ENCODE measurements at regions not wholly inside any gene's neighbourhood (a gene's known extent, or its start where the extent isn't known, plus 50 kb on each side); places are given as distances from the start of the nearest gene placed in this dataset.

- no peak overlapping the region for H3K9ac ChIP-seq (ENCODE audit: low read length in 5 of 5)
- no peaks in the 10 kb centered on the region for H3K9me3 ChIP-seq (ENCODE audit: control insufficient read depth in 5 of 5, low read length in 5 of 5)
- no peaks in the 10 kb centered on the region for H3K36me3 ChIP-seq (ENCODE audit: control insufficient read depth in 5 of 5, insufficient read depth in 5 of 5, low read length in 5 of 5)
- no peak overlapping the region for H3K27ac ChIP-seq (ENCODE audit: low read depth, low read length)
- H3K27me3 ChIP-seq (ENCODE audit: control insufficient read depth in 5 of 5, insufficient read depth in 4 of 5, low read length in 5 of 5), result no peaks in the 10 kb centered on the region
- no peak overlapping the region for H3K4me3 ChIP-seq (ENCODE audit: low read depth in 1 of 5, low read length in 5 of 5)
- H3K4me1 ChIP-seq (ENCODE audit: control insufficient read depth in 5 of 5, insufficient read depth in 5 of 5, low read length in 5 of 5), result peaks cover 5 to 15% (median 13%) of the 10 kb centered on the region in 5 donors
These were observed 211.0 kb upstream of the GSE1 start for GRCh38 chr16:85401917-85402766.

- Histone ChIP-seq H3K27me3 (ENCODE audit: control insufficient read depth in 5 of 5, insufficient read depth in 4 of 5, low read length in 5 of 5) (no peaks in the 10 kb centered on the region), H3K9ac (ENCODE audit: low read length in 5 of 5) (peak overlapping the region in 1 of 5 donors; percentile 20), H3K4me1 (ENCODE audit: control insufficient read depth in 5 of 5, insufficient read depth in 5 of 5, low read length in 5 of 5) (peaks cover 5 to 15% (median 13%) of the 10 kb centered on the region in 5 donors), H3K9me3 (ENCODE audit: control insufficient read depth in 5 of 5, low read length in 5 of 5) (no peaks in the 10 kb centered on the region), H3K4me3 (ENCODE audit: low read depth in 1 of 5, low read length in 5 of 5) (no peak overlapping the region), H3K36me3 (ENCODE audit: control insufficient read depth in 5 of 5, insufficient read depth in 5 of 5, low read length in 5 of 5) (no peaks in the 10 kb centered on the region), H3K27ac (ENCODE audit: low read depth, low read length) (no peak overlapping the region)
These were observed 210.0 kb upstream of the GSE1 start for GRCh38 chr16:85402910-85403692.

GRCh38 chr16:85403693-85404092, 209.4 kb upstream of the GSE1 start:
- no peaks in the 10 kb centered on the region for H3K36me3 ChIP-seq (ENCODE audit: control insufficient read depth in 5 of 5, insufficient read depth in 5 of 5, low read length in 5 of 5)
- no peaks in the 10 kb centered on the region for H3K27me3 ChIP-seq (ENCODE audit: control insufficient read depth in 5 of 5, insufficient read depth in 4 of 5, low read length in 5 of 5)
- no peak overlapping the region for H3K4me3 ChIP-seq (ENCODE audit: low read depth in 1 of 5, low read length in 5 of 5)
- H3K9ac ChIP-seq (ENCODE audit: low read length in 5 of 5), result no peak overlapping the region
- no peak overlapping the region for H3K27ac ChIP-seq (ENCODE audit: low read depth, low read length)
- peaks cover 3 to 15% (median 13%) of the 10 kb centered on the region in 5 donors for H3K4me1 ChIP-seq (ENCODE audit: control insufficient read depth in 5 of 5, insufficient read depth in 5 of 5, low read length in 5 of 5)
- no peaks in the 10 kb centered on the region for H3K9me3 ChIP-seq (ENCODE audit: control insufficient read depth in 5 of 5, low read length in 5 of 5)

DNA sequence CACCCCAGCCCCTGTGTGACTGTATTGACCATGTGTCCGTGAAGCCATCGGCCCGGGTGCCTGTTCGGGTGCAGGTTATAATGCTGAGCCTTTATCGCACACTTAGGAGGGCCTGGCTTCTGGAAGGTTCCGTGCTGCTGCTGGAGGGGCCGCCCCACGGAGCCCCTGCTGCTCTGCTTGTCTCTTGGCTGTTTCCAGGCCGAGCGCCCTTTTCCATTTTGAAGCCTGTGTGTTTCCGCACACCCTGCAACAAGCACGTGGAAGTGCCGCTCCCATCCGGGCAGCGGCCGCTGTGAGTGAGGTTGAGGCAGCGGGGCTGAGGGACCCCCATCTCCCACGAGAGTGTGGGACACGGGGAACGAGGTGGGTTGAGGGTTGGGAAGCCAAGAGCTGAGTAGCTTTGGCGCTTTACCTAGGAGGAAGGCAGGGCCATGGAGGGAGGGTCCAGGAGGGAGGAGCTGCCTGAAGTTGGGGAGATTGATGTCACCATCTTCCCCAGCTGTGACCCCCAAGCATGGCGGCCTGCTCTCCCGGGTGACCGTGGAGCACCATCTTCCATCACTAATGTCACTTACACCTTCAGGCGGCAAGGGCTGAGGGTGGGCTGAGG, 200.1 kb upstream of the GSE1 start:
- no peak overlapping the region for H3K4me3 ChIP-seq (ENCODE audit: low read depth in 1 of 5, low read length in 5 of 5)
- H3K4me1 ChIP-seq (ENCODE audit: control insufficient read depth in 5 of 5, insufficient read depth in 5 of 5, low read length in 5 of 5), result peaks cover 0 to 14% (median 9%) of the 10 kb centered on the region in 5 donors
- H3K36me3 ChIP-seq (ENCODE audit: control insufficient read depth in 5 of 5, insufficient read depth in 5 of 5, low read length in 5 of 5), result peaks cover 0 to 3% (median 0%) of the 10 kb centered on the region in 5 donors
- H3K27ac ChIP-seq (ENCODE audit: low read depth, low read length), result no peak overlapping the region
- peaks cover 0 to 3% (median 0%) of the 10 kb centered on the region in 5 donors for H3K9me3 ChIP-seq (ENCODE audit: control insufficient read depth in 5 of 5, low read length in 5 of 5)
- H3K27me3 ChIP-seq (ENCODE audit: control insufficient read depth in 5 of 5, insufficient read depth in 4 of 5, low read length in 5 of 5), result no peaks in the 10 kb centered on the region
- H3K9ac ChIP-seq (ENCODE audit: low read length in 5 of 5), result no peak overlapping the region

GRCh38 chr16:85413691-85414663, 199.1 kb upstream of the GSE1 start:
- H3K36me3 ChIP-seq (ENCODE audit: control insufficient read depth in 5 of 5, insufficient read depth in 5 of 5, low read length in 5 of 5), result peaks cover 0 to 3% (median 0%) of the 10 kb centered on the region in 5 donors
- no peak overlapping the region for H3K27ac ChIP-seq (ENCODE audit: low read depth, low read length)
- H3K27me3 ChIP-seq (ENCODE audit: control insufficient read depth in 5 of 5, insufficient read depth in 4 of 5, low read length in 5 of 5), result no peaks in the 10 kb centered on the region
- H3K9me3 ChIP-seq (ENCODE audit: control insufficient read depth in 5 of 5, low read length in 5 of 5), result peaks cover 0 to 3% (median 0%) of the 10 kb centered on the region in 5 donors
- H3K4me1 ChIP-seq (ENCODE audit: control insufficient read depth in 5 of 5, insufficient read depth in 5 of 5, low read length in 5 of 5), result peaks cover 0 to 14% (median 9%) of the 10 kb centered on the region in 5 donors
- no peak overlapping the region for H3K4me3 ChIP-seq (ENCODE audit: low read depth in 1 of 5, low read length in 5 of 5)
- no peak overlapping the region for H3K9ac ChIP-seq (ENCODE audit: low read length in 5 of 5)

DNA sequence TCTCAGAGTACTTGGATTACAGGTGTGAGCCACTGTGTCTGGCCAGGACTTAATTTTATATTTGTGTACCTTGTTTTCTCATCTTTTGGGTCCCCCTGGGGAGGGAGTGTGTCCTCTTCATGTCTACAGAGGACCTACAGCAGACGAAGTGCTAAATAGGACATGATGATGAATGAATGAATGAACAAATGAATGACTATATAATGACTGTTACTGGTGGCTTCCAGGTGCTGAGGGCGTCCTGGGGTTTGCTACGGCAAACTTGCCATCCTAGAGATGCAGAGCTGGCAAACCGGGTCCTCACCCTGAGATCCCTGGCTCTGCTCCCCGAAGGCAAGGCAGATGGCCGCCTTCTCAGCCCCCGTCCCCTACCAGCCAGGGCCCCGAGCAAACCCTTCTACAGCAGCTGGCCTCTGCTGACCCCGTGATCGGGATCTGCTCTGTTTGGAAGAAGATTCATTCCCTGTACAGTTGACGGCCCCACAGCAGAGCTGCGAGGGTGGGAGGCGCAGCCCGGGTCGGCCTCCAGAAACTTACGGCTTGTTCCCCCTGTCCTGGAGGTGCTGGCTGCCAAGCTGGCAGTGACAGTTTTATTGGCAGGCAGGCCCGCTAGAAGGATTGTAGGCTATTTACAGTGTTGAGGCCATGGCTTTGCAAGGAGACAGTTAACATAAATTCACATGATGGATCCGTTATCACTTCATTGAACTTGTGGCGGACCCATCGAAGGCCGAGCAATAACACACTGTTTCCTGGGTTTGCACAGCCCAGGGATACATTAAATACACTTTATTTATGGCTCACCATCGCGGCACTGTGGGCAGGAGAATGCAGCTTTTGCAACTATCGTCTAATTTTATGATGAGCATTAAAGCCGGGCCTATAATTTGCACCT, 197.7 kb upstream of the GSE1 start:
- H3K36me3 ChIP-seq (ENCODE audit: control insufficient read depth in 5 of 5, insufficient read depth in 5 of 5, low read length in 5 of 5), result peaks cover 0 to 3% (median 0%) of the 10 kb centered on the region in 5 donors
- peaks cover 0 to 3% (median 0%) of the 10 kb centered on the region in 5 donors for H3K9me3 ChIP-seq (ENCODE audit: control insufficient read depth in 5 of 5, low read length in 5 of 5)
- peak overlapping the region in 1 of 5 donors; percentile 40 for H3K9ac ChIP-seq (ENCODE audit: low read length in 5 of 5)
- no peak overlapping the region for H3K4me3 ChIP-seq (ENCODE audit: low read depth in 1 of 5, low read length in 5 of 5)
- no peaks in the 10 kb centered on the region for H3K27me3 ChIP-seq (ENCODE audit: control insufficient read depth in 5 of 5, insufficient read depth in 4 of 5, low read length in 5 of 5)
- peaks cover 0 to 15% (median 11%) of the 10 kb centered on the region in 5 donors for H3K4me1 ChIP-seq (ENCODE audit: control insufficient read depth in 5 of 5, insufficient read depth in 5 of 5, low read length in 5 of 5)
- peak overlapping the region; percentile 23 for H3K27ac ChIP-seq (ENCODE audit: low read depth, low read length)

- H3K4me3 ChIP-seq (ENCODE audit: low read depth in 1 of 5, low read length in 5 of 5), result no peak overlapping the region
- H3K9ac ChIP-seq (ENCODE audit: low read length in 5 of 5), result no peak overlapping the region
- peaks cover 0 to 3% (median 0%) of the 10 kb centered on the region in 5 donors for H3K36me3 ChIP-seq (ENCODE audit: control insufficient read depth in 5 of 5, insufficient read depth in 5 of 5, low read length in 5 of 5)
- H3K9me3 ChIP-seq (ENCODE audit: control insufficient read depth in 5 of 5, low read length in 5 of 5), result peaks cover 0 to 3% (median 0%) of the 10 kb centered on the region in 5 donors
- no peaks in the 10 kb centered on the region for H3K27me3 ChIP-seq (ENCODE audit: control insufficient read depth in 5 of 5, insufficient read depth in 4 of 5, low read length in 5 of 5)
- peaks cover 0 to 22% (median 14%) of the 10 kb centered on the region in 5 donors for H3K4me1 ChIP-seq (ENCODE audit: control insufficient read depth in 5 of 5, insufficient read depth in 5 of 5, low read length in 5 of 5)
- no peak overlapping the region for H3K27ac ChIP-seq (ENCODE audit: low read depth, low read length)
These were observed 196.7 kb upstream of the GSE1 start for GRCh38 chr16:85416228-85417109.

All from subcutaneous abdominal adipose tissue (tissue), 5 donors.